Gastroesophageal sphincter (tissue), 4 donors: ENCODE measurements at regions not wholly inside any gene's neighbourhood (a gene's known extent, or its start where the extent isn't known, plus 50 kb on each side); places are given as distances from the start of the nearest gene placed in this dataset.

Experiments
- ATAC-seq: fragments of 150-250 bp; one replicate; pipeline ENCODE4 v1.9.1; 2016; ENCODE audit warnings: mild to moderate bottlenecking, moderate library complexity
- H3K27ac ChIP-seq, 4 donors: fragments of 200-600 bp; sonication (generic) in 3 of 4; 1 replicate in 3 of 4; 2 replicates in 1 of 4; pipeline ENCODE4 v1.5.1; 2016 to 2019
- H3K27me3 ChIP-seq: fragments of 200-600 bp; sonication (generic); one replicate; pipeline ENCODE4 v1.5.1; 2019
- H3K36me3 ChIP-seq, 2 donors: fragments of 200-600 bp; sonication (generic); one replicate each; pipeline ENCODE4 v1.5.1; 2019; ENCODE audit warnings: control low read depth in 1 of 2
- H3K4me1 ChIP-seq, 3 donors: fragments of 200-600 bp; sonication (generic); 1 replicate in 2 of 3; 2 replicates in 1 of 3; pipeline ENCODE4 v1.5.1; 2016 to 2019; ENCODE audit warnings: control low read depth in 2 of 3
- H3K4me3 ChIP-seq, 2 donors: fragments of 200-600 bp; sonication (generic); one replicate each; pipeline ENCODE4 v1.5.1; 2019; ENCODE audit warnings: mild to moderate bottlenecking in 1 of 2, moderate library complexity in 1 of 2
- H3K9me3 ChIP-seq, 3 donors: fragments of 200-600 bp; sonication (generic); one replicate each; pipeline ENCODE4 v1.5.1; 2017 to 2019; ENCODE audit warnings: control low read depth in 2 of 3
- EP300 ChIP-seq: sonication (generic); formaldehyde crosslinking; IDR thresholded peaks from one replicate; pipeline ENCODE4 v1.6.1; 2017; ENCODE audit warnings: antibody characterized with exemption, mild to moderate bottlenecking
- POLR2A ChIP-seq, 2 donors: fragments of 450-650 bp; IDR thresholded peaks; one replicate each; pipeline ENCODE4 v1.6.1; 2017; ENCODE audit warnings: antibody characterized with exemption in 2 of 2, mild to moderate bottlenecking in 2 of 2, moderate library complexity in 1 of 2
- POLR2AphosphoS5 ChIP-seq: sonication (generic); formaldehyde crosslinking; IDR thresholded peaks from one replicate; pipeline ENCODE4 v1.6.1; 2017; ENCODE audit warnings: antibody characterized with exemption
- WGBS, 2 donors: methylation state at CpG; one replicate each; pipeline ENCODE4 v1.1.5; 2018; ENCODE audit warnings: low coverage in 1 of 2; 5-methylcytosine and 5-hydroxymethylcytosine counted together
- TF ChIP-seq, protein P1 (sequence below), 4 experiments: fragments of 200-600 bp in 2 of 4; fragments of 450-650 bp in 2 of 4; sonication (generic) in 1 of 4; IDR thresholded peaks; one replicate each; pipeline ENCODE4 v1.5.1; 2017 to 2019; ENCODE audit warnings: antibody characterized with exemption in 4 of 4, mild to moderate bottlenecking in 2 of 4, moderate library complexity in 2 of 4

DNA sequence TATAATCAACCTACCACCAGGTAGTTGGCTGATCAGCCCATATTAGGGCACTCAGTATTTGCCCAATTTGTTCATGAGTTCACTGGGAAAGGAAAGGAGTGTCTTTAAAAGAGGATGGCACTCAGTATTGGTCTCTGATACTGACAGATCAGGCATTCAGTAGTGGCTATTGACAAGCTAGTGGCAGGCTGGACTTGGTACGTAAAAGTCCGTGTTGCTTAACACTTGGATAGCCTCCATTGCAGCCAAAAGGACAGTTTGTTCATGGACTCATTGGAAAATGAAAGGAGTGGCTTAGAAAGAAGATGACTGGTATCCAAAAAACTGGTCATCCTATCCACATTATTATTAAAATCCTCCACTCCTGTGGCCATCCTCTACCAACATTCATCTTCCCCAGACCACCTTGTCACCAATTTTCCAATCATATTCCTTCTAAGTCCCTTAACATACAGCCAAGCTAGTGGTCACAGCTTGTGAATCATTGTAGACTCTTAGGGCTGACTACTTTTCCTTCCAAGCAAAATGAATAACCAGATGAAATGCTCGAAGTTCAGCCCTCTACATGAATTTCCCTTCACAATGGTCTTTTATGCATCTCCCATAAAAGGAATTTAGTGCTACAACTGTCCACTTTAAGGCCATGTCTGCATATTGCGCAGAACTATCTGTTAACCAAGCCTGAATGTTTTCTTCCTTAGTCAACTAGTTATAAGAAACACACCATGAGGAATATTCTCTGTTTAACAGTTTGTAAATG, 78.6 kb upstream of the MAGI2 start:
- WGBS, 2 donors = 77 to 78% methylated on average over 4 of the region's 4 CpGs
- TF ChIP-seq POLR2A (IDR thresholded peaks at IDR 0.05) (no peak), EP300 (no peak)
- TF ChIP-seq, protein P1, sequence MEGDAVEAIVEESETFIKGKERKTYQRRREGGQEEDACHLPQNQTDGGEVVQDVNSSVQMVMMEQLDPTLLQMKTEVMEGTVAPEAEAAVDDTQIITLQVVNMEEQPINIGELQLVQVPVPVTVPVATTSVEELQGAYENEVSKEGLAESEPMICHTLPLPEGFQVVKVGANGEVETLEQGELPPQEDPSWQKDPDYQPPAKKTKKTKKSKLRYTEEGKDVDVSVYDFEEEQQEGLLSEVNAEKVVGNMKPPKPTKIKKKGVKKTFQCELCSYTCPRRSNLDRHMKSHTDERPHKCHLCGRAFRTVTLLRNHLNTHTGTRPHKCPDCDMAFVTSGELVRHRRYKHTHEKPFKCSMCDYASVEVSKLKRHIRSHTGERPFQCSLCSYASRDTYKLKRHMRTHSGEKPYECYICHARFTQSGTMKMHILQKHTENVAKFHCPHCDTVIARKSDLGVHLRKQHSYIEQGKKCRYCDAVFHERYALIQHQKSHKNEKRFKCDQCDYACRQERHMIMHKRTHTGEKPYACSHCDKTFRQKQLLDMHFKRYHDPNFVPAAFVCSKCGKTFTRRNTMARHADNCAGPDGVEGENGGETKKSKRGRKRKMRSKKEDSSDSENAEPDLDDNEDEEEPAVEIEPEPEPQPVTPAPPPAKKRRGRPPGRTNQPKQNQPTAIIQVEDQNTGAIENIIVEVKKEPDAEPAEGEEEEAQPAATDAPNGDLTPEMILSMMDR (IDR thresholded peaks at IDR 0.05) = no peak
- Histone ChIP-seq H3K4me1 (no peaks in the 10 kb centered on the region), H3K36me3 (no peaks in the 10 kb centered on the region), H3K4me3 (no peak overlapping the region), H3K27ac (no peak overlapping the region), H3K27me3 (no peaks in the 10 kb centered on the region), H3K9me3 (no peaks in the 10 kb centered on the region)
- no peak for ATAC-seq

DNA sequence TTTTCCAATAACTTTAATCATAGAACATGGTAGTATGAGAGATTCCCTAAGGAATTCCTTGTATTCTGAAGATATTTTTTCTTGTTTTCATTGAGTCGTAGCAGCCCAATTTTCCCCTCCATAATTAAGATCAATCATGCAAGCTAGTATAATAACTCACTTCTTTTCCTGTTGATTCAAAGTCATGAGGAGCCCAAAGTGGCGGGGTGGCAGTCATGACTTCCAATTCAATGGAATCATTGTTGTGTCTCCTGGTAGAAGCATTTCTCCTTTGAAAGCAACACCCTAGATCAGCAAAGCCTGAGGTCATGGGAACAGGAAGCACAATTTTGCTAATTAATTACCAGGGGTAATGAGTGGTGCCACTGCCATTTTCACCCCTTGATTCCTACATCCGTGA, 77.6 kb upstream of the MAGI2 start:
- ATAC-seq = no peak
- 57 to 85% methylated on average over 1 to 2 of the region's 3 CpGs for WGBS, 2 donors
- Histone ChIP-seq H3K4me3 (no peak overlapping the region), H3K27me3 (no peaks in the 10 kb centered on the region), H3K9me3 (no peaks in the 10 kb centered on the region), H3K4me1 (no peaks in the 10 kb centered on the region), H3K36me3 (no peaks in the 10 kb centered on the region), H3K27ac (no peak overlapping the region)
- TF ChIP-seq EP300 (no peak), POLR2AphosphoS5 (no peak), POLR2A (IDR thresholded peaks at IDR 0.05) (no peak)
- TF ChIP-seq, protein P1 (IDR thresholded peaks at IDR 0.05) = no peak

DNA sequence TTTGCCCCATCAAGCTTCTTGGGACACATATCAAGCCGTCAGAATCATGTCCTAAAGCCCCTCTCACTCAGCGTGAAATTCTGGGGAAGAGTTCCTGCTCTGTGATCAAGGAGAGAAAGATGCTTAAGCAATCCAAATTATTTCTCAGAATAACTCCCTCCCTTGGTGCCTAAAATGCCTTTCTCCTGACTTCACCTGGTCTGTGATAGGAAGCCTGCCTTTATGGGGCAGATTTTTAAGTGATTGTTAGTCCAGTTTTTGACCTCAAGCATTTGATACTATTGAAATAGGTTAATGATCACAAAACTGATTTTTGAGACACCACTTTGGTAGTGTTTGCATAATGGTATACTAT, 76.4 kb upstream of the MAGI2 start:
- WGBS, 2 donors = 67 to 100% methylated on average over 2 of the region's 2 CpGs
- TF ChIP-seq POLR2AphosphoS5 = no peak
- TF ChIP-seq EP300 = no peak
- TF ChIP-seq, protein P1 (IDR thresholded peaks at IDR 0.05) = no peak
- no peak for TF ChIP-seq POLR2A (IDR thresholded peaks at IDR 0.05)
- no peak overlapping the region for H3K27ac ChIP-seq
- H3K27me3 ChIP-seq = no peaks in the 10 kb centered on the region
- H3K4me1 ChIP-seq = no peaks in the 10 kb centered on the region
- H3K36me3 ChIP-seq = no peaks in the 10 kb centered on the region
- no peak overlapping the region for H3K4me3 ChIP-seq
- H3K9me3 ChIP-seq = no peaks in the 10 kb centered on the region
- no peak for ATAC-seq

DNA sequence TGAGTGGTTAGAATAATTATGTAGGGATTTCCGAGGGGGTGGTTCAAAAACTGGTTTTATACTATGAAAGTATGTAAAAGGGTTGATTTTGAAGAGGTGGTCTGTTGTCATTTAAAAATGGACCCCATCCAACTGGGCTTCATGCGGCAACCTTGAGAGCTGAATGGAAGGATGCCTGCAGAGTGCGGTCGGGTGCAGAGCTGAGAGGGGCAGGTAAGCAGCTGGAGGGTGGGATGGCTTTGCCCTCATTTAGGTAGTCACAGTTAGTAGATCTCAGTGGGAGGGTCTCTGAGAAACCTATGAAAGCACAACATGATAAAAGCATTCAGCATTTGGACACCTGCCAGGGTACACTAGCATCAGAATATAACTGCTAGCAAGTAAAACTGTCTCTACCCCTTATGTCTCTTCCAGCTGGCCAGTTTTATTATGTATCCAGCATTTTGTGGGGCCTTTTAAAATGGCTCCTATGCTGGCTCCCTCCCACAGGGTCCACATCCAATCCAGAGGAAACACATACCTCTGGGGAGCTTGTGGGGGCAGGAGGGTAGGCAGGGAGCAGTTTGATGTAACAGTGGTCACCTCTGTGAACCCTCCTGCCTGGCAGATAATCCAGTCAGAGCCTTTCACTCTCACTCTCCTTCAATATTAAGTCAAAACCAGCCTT, 75.9 kb upstream of the MAGI2 start:
- Histone ChIP-seq H3K36me3 (no peaks in the 10 kb centered on the region), H3K27me3 (no peaks in the 10 kb centered on the region), H3K9me3 (no peaks in the 10 kb centered on the region), H3K4me1 (no peaks in the 10 kb centered on the region), H3K4me3 (no peak overlapping the region), H3K27ac (no peak overlapping the region)
- 87 to 93% methylated on average over 3 to 4 of the region's 4 CpGs for WGBS, 2 donors
- ATAC-seq = no peak
- TF ChIP-seq POLR2AphosphoS5 (no peak), EP300 (no peak), POLR2A (IDR thresholded peaks at IDR 0.05) (no peak)
- TF ChIP-seq, protein P1 (IDR thresholded peaks at IDR 0.05) = no peak

DNA sequence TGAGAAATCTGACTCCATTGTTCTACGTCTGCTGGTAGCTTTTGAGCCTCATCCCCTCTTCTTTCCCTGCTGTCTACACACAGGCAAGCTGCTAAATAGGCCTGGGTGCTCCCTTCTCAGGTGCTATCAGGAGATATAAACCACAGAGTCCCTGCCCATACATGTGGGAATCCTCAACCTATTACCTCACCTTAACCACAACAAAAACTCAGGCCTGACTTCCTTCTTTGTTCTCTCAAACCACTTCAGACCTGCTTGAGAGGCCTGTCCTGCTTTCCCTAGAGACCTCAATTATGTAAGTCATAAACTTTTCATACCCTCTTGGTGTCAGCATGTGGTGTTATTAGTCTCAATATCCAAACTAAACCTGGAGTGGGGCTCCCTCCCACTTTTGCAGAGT, 75.0 kb upstream of the MAGI2 start:
- WGBS, 2 donors = 73 to 89% methylated on average over 1 of the region's 1 CpG
- Histone ChIP-seq H3K27me3 (no peaks in the 10 kb centered on the region), H3K27ac (no peak overlapping the region), H3K4me3 (no peak overlapping the region), H3K36me3 (no peaks in the 10 kb centered on the region), H3K4me1 (no peaks in the 10 kb centered on the region), H3K9me3 (no peaks in the 10 kb centered on the region)
- no peak for TF ChIP-seq POLR2A (IDR thresholded peaks at IDR 0.05)
- TF ChIP-seq, protein P1 (IDR thresholded peaks at IDR 0.05) = no peak
- no peak for TF ChIP-seq EP300
- TF ChIP-seq POLR2AphosphoS5 = no peak
- ATAC-seq = no peak
